ENCODE measurements at regions not wholly inside any gene's neighbourhood (a gene's known extent, or its start where the extent isn't known, plus 50 kb on each side); places are given as distances from the start of the nearest gene placed in this dataset.
A peak's percentile ranks its signal among the peaks of the same experiment; 100 is the strongest.
"Not testable (repeated sequence)": the region's sequence is repeated elsewhere in the genome, so short reads cannot be mapped to it uniquely, and the experiment has no call there.

DNA sequence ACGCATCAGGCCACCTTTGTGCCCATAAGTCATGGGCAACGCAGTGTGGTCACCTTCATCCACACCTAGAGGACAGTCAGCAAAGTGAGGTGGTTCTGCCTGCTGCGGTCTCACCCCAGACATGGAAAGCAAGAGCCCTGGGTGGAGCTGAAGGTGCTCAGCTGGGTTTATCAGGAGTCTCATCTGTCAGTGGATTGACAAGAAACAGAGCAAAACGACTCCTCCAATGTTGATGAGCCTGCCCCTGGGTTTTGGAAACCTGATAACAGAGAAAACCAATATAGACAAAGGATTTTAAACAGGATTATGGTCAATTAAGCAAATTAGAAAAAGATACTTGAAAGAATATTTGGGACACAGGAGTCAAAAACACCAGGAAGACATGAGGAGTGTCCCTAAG lies 229.3 kb upstream of the PRSS58 start:
- Histone ChIP-seq H3K27me3 (ENCODE audit: control insufficient read depth, insufficient read depth, low read length) (no peaks in the 10 kb centered on the region), H3K4me3 (ENCODE audit: insufficient read depth, low read depth, low read length) (no peak overlapping the region), H3K36me3 (replicated peaks; ENCODE audit: control insufficient read depth, insufficient read depth, low read length) (no peaks in the 10 kb centered on the region)
- DNase-seq, result no peak

DNA sequence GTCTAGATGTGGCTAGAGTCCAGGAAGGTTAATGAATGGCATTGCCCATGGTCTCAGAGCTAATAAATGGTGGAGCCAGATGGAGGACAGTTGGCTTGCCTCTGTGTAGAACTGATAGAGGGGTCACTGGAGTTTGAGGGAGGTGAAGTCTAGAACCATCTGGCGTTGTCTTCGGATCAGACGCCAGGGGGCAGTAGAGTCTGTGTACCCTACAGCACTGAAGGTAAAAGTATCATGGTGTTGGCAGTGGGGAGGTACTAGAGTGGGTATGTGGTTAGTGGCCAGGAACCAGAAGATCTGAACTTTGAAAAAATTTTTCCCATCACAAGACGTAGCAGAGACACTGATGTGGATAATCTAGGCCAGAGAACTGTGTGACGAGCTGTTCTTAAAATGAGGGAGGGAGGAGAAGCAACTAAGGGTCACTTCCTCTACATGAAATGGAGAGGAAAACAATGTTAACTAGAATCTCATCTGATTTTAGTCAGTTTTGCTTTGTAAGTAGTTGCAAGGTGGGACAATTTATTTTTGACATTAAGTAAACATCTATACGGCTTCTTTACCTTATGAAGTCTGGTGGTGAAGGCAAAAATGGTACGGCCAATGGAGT lies 227.9 kb upstream of the PRSS58 start:
- H3K36me3 ChIP-seq (replicated peaks; ENCODE audit: control insufficient read depth, insufficient read depth, low read length), result no peaks in the 10 kb centered on the region
- DNase-seq, result peak; percentile 51
- no peak overlapping the region for H3K4me3 ChIP-seq (ENCODE audit: insufficient read depth, low read depth, low read length)
- no peaks in the 10 kb centered on the region for H3K27me3 ChIP-seq (ENCODE audit: control insufficient read depth, insufficient read depth, low read length)

DNA sequence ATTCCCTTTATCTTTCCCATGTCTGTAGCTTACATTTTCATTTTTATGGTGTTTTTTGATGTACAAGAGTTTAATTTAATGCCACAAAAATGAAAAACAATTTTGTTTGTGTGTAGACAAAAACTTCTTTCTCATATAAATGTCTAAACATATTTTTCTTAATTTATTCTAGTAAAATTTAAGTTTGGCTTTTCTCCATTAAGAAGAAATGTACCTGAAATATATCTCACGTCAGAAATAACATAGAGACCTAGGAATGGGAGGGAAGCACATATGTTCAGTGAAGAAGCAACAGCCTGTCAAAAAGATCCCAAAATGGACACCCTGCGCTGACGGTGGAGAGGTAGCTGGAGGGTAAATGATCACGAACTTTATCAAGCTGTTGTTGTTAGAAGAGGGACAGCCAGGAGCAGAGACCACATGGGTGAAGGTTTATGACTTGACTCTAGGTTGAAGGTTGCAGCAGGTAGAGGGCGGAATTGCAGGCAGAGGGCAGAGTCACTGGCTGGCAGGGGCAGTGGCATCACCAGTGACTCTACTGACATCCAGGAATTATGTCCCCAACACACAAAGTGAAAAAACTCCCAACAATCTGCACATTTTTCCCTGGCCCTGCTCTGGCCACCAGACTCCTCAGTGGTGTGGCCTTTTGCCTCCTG lies 225.9 kb upstream of the PRSS58 start:
- Histone ChIP-seq H3K27me3 (ENCODE audit: control insufficient read depth, insufficient read depth, low read length) (no peaks in the 10 kb centered on the region), H3K36me3 (replicated peaks; ENCODE audit: control insufficient read depth, insufficient read depth, low read length) (no peaks in the 10 kb centered on the region), H3K4me3 (ENCODE audit: insufficient read depth, low read depth, low read length) (no peak overlapping the region)
- DNase-seq, result no peak

DNA sequence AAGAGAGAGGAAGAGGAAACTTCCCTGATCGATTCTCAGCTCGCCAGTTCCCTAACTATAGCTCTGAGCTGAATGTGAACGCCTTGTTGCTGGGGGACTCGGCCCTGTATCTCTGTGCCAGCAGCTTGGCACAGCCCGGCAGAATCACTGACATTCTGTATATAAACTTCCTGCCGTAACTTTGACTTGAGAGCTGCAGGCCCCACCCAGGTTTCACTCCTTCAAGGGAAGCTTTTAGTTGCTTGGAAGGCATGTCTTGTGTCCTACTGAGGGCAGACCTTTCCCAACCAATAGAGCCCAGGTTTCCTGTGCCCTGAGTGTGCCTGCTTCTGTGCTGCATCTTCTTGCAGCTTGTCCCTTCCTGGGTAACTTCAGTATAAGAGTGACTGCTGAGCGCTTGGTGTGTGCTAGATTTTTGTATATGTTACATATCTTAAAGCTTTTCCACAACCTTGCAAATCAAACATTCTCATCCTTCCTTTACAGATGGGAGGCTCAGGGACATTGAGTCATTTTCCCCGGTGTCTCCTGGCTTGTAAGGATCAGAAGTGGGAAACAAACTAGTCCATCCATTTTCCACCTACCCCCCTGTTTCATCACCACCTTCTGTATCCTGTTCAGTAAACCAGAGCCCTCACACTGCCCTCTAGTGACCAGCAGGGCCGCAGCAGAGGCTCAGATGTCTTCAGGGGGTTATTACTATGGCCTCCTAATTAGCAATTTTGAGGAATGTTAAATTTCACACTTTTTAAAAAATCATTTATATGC lies 225.2 kb upstream of the PRSS58 start:
- Histone ChIP-seq H3K36me3 (replicated peaks; ENCODE audit: control insufficient read depth, insufficient read depth, low read length) (no peaks in the 10 kb centered on the region), H3K4me3 (ENCODE audit: insufficient read depth, low read depth, low read length) (no peak overlapping the region), H3K27me3 (ENCODE audit: control insufficient read depth, insufficient read depth, low read length) (no peaks in the 10 kb centered on the region)
- peak; percentile 69 for DNase-seq

DNA sequence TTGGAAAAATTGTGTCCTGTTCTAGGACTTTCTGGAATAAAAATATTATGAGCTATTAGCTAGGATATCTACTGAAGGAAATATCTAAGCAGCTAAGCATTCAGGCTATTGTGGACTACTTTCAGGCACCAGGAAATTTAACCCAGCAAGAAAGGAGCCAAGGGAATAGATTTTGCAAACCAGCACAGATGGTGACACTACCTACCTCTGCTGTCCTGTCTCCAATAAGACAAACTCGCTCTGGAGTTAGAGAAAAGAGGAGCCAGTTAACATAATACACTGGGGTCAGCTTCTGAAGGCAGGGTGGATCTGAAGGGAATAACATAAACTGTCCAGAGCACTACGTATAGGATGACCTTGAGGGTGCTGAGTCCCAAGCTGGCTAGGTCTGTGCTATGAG lies 223.7 kb upstream of the PRSS58 start:
- peak; percentile 32 for DNase-seq
- H3K36me3 ChIP-seq (replicated peaks; ENCODE audit: control insufficient read depth, insufficient read depth, low read length), result no peaks in the 10 kb centered on the region
- no peak overlapping the region for H3K4me3 ChIP-seq (ENCODE audit: insufficient read depth, low read depth, low read length)
- H3K27me3 ChIP-seq (ENCODE audit: control insufficient read depth, insufficient read depth, low read length), result no peaks in the 10 kb centered on the region

DNA sequence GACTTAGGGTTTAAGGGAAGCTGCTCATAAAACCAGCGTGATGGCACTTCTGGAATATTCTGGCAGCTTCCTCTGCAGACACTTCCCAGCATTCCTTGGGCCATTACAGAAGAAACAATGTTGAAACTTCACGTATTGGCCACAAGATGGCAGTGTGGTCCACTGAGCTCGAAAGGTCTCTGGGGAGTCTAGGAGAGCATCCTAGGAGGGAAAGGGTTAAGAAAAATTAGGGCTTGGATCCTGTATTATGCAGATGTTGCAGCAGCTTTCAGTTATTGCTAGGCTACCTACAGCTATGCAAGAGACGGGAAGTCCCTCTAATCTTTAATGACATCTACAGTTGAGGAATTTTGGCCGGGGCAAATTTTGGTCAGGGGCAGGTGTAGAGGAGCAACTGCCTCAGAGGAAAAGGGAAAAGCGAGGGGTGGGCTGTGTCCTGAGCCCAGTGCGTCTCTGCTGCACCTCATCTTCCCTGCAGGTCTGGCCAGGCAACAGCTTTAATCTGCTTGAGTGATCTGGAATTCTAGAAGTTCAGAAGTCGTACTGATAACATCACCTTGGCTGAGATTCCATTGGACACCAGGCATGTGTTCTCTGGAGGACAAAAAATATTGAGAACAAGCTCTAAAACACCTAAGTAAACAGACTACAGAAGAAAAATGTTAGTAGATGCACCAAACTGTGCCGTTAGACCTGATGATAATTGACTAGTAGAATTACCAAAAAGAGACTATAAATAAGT lies 220.8 kb upstream of the PRSS58 start:
- Histone ChIP-seq H3K4me3 (ENCODE audit: insufficient read depth, low read depth, low read length) (no peak overlapping the region), H3K36me3 (replicated peaks; ENCODE audit: control insufficient read depth, insufficient read depth, low read length) (no peaks in the 10 kb centered on the region), H3K27me3 (ENCODE audit: control insufficient read depth, insufficient read depth, low read length) (no peaks in the 10 kb centered on the region)
- peak; percentile 47 for DNase-seq

DNA sequence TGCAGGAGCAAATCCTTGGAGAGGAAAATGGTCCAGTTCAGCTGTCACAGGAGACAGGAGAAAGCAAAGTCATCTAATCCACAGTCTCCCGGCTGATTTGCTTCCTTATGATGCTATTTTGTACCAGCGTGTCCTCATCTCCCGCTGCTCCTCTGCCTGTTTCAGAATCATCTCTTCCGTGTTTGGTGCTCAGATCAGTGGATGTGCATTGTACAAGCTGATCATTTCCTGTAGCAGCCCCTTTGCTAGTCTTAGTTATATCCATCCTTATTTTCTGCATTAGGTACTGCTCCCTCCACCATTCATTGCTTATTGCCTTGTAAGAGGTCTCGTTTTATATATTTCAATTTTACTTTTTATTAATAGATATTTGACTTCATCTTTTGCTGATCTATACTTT lies 219.9 kb upstream of the PRSS58 start:
- not testable (repeated sequence) for H3K36me3 ChIP-seq (replicated peaks; ENCODE audit: control insufficient read depth, insufficient read depth, low read length)

DNA sequence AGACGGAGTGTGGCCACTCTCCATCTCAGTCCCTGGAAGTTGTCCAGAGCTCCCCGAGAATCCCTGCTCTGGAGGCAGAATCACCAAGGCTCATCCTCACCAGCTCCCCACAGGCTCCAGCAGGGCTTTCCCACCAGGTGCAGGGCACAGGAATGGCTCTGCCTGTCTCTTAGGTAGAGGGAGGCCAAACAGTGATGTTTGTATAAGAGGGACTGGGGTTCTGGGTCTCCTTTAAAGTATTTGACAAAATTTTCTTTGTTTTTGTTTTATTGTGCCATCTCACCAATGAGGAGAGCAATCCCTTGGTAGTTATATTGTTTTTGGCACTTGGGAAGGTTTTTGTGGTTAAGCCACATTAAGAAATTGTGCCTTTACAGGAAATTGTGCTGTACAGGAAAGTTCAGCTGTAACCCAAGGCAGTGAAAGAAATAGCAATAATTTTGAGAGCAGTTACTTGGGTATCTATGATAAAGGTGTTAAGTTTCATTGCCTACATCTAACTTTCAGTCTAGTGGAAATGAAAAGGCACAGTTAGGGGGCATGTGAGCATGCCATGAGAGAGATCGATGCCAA lies 219.3 kb upstream of the PRSS58 start:
- Histone ChIP-seq H3K4me3 (ENCODE audit: insufficient read depth, low read depth, low read length) (no peak overlapping the region), H3K36me3 (replicated peaks; ENCODE audit: control insufficient read depth, insufficient read depth, low read length) (no peaks in the 10 kb centered on the region), H3K27me3 (ENCODE audit: control insufficient read depth, insufficient read depth, low read length) (no peaks in the 10 kb centered on the region)
- DNase-seq, result no peak

More for the DNA sequence above, 219.9 kb upstream of the PRSS58 start:
- H3K27me3 ChIP-seq (ENCODE audit: control insufficient read depth, insufficient read depth, low read length); DNase-seq; H3K4me3 ChIP-seq (ENCODE audit: insufficient read depth, low read depth, low read length): not testable (repeated sequence)

DNA sequence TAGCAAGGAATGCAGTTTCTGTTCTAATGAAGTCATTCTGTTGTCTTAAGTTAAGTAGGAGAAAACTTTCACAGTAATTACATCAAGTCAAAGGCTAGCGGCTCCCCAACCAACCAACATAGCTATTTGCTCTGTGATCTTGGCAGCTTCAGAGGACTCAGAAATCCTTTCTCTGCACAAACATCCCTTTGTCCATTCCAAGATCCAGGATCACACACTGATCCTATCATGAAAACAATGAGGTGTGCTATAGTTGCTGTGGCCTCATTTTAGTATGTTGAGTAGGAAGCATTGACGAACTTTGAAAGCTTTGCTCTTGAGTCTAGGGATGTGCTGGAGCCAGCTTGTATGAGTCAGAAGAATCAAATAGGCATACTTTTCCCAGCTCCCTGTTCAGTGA lies 218.2 kb upstream of the PRSS58 start:
- Histone ChIP-seq H3K4me3 (ENCODE audit: insufficient read depth, low read depth, low read length) (no peak overlapping the region), H3K27me3 (ENCODE audit: control insufficient read depth, insufficient read depth, low read length) (no peaks in the 10 kb centered on the region), H3K36me3 (replicated peaks; ENCODE audit: control insufficient read depth, insufficient read depth, low read length) (no peaks in the 10 kb centered on the region)
- DNase-seq, result no peak

DNA sequence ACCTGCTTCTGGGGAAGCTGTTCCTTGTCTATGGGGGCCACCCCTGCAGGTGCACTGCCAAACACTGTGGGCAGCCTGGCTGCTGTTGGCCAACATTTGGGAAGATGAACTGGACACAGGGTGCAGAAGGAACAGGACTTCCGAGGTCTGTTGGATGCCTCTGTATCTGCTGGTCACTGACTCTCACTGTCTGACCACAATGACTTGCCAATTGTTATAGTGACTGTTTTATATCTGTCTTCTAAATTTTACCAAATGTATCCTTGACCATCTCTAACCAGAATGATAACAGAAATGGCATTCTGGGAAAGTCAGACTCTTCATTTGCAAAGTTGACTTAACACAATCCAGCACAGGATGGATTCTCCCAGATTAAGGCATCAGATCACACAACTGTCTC lies 214.0 kb upstream of the PRSS58 start:
- DNase-seq, result no peak
- H3K4me3 ChIP-seq (ENCODE audit: insufficient read depth, low read depth, low read length), result no peak overlapping the region
- no peaks in the 10 kb centered on the region for H3K36me3 ChIP-seq (replicated peaks; ENCODE audit: control insufficient read depth, insufficient read depth, low read length)
- H3K27me3 ChIP-seq (ENCODE audit: control insufficient read depth, insufficient read depth, low read length), result no peaks in the 10 kb centered on the region

DNA sequence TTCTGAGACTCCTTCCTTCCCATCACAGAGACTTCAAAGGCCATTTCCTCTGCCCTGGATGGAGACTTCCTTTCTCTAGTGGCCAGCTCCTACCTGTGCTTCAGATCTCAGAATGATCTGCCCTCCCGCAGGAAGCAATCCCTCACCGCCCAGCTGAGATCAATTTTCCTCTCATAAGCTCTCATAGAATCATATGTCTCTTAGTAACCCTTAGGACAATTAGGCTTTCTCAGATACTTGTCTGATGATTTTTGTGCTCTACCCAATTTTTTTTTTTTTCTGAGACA lies 212.6 kb upstream of the PRSS58 start:
- Histone ChIP-seq H3K36me3 (replicated peaks; ENCODE audit: control insufficient read depth, insufficient read depth, low read length) (no peaks in the 10 kb centered on the region), H3K4me3 (ENCODE audit: insufficient read depth, low read depth, low read length) (no peak overlapping the region), H3K27me3 (ENCODE audit: control insufficient read depth, insufficient read depth, low read length) (no peaks in the 10 kb centered on the region)
- DNase-seq, result no peak

DNA sequence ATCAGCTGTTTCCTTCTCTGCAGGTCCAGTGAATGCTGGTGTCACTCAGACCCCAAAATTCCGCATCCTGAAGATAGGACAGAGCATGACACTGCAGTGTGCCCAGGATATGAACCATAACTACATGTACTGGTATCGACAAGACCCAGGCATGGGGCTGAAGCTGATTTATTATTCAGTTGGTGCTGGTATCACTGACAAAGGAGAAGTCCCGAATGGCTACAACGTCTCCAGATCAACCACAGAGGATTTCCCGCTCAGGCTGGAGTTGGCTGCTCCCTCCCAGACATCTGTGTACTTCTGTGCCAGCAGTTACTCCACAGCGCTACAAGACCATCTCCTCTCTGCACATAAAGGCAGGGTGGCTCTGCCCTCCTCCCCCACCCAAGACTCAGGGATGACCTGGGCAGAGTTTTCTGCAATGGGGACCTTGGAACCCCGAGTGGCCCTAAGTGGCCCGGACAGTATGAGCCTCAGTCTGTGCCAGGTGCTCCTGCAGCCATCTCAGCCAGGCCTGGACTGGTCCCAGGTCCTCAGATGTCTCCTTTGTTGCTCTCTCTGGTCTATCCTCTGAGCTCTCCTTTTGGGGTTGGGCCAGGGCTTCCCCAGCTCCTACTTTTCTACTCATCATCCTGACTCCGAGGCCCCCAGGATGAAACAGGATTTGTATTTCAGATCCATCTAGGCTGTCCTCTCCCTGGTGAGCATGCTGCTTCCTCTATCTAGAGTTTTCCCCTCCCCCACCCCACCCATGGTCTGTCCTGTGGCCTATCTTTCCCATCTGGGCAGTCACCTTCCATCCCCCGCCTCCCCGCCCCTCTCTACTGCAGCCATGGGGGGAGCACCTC lies 212.1 kb upstream of the PRSS58 start:
- Histone ChIP-seq H3K4me3 (ENCODE audit: insufficient read depth, low read depth, low read length) (no peak overlapping the region), H3K36me3 (replicated peaks; ENCODE audit: control insufficient read depth, insufficient read depth, low read length) (no peaks in the 10 kb centered on the region), H3K27me3 (ENCODE audit: control insufficient read depth, insufficient read depth, low read length) (no peaks in the 10 kb centered on the region)
- DNase-seq, result no peak

DNA sequence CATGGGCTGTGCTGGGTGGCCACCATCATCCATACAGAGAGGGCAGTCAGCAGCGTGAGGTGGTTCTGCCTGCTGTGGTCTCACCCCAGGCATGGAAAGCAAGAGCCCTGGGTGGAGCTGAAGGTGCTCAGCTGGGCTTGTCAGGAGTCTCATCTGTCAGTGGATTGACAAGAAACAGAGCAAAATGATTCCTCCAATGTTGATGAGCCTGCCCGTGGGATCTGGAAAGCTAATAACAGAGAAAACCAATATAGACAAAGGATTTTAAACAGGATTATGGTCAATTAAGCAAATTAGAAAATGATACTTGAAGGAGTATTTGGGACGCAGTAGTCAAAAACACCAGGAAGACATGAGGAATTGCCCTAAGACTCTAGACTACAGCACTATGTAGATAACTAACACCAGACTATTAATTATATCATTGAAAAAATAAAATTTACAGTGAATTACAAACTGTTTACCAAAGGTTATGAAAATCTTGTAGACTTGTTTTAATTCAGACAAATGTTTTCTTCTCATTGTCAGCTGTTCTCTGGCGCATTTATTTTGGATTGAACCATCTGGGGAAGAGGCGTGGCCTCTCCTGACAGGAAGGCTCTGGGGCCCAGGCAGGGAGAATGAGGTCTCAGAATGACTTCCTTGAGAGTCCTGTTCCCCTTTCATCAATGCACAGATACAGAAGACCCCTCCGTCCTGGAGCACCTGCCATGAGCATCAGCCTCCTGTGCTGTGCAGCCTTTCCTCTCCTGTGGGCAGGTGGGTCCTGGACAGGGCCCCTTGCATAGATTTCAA lies 211.2 kb upstream of the PRSS58 start:
- H3K27me3 ChIP-seq (ENCODE audit: control insufficient read depth, insufficient read depth, low read length), result no peaks in the 10 kb centered on the region
- H3K36me3 ChIP-seq (replicated peaks; ENCODE audit: control insufficient read depth, insufficient read depth, low read length), result no peaks in the 10 kb centered on the region
- no peak for DNase-seq
- H3K4me3 ChIP-seq (ENCODE audit: insufficient read depth, low read depth, low read length), result no peak overlapping the region

All from H7 (cell line).